ENCODE measurements at regions not wholly inside any gene's neighbourhood (a gene's known extent, or its start where the extent isn't known, plus 50 kb on each side); places are given as distances from the start of the nearest gene placed in this dataset.

DNA sequence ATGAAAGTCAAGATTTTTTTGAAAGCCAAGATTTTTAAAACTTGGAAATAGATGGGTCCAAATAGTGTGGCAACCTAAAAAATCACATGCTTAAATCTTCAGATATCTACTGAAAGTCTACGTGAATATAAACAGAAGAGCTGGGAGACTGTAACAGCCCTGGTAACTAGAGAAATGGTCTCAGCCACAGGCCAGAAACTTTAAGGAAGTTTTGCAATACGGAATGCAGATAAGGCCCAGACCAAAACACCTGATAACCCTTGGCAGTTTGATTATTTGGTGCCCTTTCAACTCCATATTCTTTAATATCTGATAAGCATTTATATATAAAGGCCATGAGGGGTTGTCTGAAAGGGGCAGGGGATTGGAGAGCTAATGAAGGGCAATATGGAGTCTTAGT, 537.3 kb upstream of the TGFBR2 start:
- no peak for DNase-seq (ENCODE audit: low spot score)

DNA sequence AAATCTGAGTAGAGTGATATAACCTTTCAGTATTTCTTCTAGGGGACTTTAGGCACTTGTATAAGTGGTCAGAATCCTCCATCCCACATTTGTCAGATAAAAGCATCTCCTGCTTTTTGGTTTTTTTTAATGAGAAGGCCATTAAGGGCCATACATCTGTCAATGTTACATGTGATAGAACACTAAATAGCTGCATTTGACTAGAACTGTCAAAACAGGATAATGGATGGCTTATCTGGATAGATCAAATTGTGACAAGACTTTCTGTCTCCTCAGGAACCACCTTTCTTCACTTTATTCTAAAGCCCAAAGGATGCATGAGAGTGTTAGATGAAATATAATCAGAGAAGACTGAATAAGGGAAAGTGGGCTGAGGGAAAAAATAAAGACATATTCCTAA, 533.4 kb upstream of the TGFBR2 start:
- no peak for DNase-seq (ENCODE audit: low spot score)

DNA sequence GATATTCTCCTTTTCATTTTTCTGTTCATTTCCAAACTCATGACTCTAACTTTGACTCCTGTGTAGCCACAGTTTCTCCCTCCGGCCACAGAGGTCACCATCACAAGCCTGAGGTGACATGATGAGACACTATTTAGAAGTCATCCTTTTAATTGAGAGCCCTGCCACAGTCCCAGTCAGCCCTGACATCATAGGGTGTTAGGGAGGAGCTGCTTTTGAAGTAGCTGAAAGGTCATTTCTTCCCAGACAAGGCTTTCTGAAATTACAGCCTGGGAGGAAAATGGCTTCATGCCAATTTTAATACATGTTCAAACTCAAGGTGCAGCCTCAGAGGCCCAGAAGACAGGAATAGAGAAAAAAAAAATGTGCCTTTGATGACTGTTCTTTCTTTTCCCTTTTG, 532.8 kb upstream of the TGFBR2 start:
- no peak for DNase-seq (ENCODE audit: low spot score)

DNA sequence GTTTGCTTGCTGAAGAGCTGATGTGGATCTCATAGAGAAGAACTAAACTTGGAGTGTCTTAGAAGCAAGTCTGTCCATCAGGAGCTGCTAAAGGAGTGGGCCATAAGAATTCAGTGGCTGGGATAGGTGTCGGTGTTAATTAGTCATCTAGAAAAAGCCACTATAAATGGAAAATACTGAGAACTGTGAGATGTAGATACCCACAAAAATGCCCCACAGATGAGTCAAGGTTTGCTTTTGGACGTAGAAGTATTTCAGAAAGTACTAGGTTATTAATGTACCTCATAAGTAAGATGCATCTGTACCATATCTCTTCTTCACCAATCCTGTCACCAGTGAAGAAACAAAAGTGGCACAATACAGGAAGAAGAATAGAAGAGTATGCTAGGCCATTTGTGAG, 530.9 kb upstream of the TGFBR2 start:
- no peak for DNase-seq (ENCODE audit: low spot score)

DNA sequence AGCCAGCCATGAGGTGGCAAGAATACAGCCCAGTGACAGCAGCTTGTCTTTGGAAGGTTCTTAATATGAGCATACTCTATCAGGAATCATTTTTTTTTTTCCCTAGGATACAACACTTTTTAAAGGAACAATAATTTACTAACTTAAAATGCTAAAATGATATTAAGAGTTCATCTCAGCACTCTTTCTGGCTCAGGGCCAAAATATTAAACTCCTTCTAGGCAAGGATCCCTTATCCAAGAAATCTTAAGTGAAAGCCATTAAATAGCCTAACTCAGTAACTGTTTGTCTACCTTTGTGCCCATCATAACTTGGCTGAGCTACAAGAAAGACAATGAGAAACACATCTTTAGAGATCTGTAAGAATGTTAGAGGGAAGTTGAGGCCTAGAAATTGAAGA, 529.5 kb upstream of the TGFBR2 start:
- no peak for DNase-seq (ENCODE audit: low spot score)

DNA sequence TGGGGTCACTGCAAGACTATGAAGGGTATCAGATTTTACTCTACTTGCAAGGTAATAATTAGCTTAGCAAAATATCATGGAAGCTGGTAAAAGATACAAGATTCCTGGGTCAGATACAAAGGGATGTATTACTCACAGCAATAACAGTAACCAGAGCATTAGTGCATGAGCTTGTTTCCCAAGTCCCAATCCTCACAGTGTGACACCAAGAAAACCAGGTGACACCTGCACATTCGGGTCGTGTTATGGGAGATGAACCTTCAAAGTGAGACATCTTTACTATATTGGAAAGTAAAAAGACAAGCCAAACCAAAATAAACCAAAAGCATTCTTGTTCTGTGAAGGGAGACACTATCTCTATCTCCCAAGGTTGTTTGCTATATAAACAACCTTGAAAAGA, 528.7 kb upstream of the TGFBR2 start:
- DNase-seq (ENCODE audit: low spot score), result no peak

DNA sequence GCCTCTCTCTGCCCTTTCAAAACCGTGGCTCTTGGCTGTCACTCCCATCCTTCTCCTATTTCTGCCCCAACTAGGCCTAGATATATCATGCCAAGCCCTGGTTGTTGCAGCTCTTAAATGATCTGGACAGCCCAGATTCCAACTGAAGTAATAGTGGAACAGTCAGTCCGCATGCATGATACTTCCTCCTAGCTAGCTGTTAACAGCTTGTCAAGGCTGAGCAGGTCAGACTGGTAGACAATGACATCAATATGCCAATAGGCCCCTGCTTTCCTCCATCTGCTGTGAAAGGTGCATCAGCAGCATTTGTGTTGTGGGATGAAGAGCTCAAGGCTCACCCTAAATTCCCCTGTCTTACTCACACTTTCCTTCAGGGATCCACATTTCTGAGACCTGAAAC, 527.7 kb upstream of the TGFBR2 start:
- DNase-seq (ENCODE audit: low spot score), result no peak

DNA sequence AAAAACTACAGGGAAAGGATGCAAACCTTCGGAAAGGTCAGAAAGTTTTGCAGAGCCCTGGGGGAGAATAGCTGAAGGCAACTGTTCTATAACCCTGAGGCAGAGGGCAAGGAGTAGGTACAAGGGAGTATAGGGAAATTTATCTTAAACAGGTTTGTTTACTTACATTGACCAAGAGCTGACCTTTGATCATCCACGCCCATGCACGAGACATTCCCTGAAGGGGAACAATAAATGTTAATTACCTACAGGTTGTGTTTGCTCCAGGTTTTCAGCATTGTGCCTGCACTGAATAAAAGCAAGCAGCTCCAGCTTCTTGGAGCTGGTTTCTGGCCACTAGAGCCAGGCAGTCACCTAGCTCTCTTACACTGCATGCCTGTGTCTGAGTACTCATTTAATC, 524.5 kb upstream of the TGFBR2 start:
- no peak for DNase-seq (ENCODE audit: low spot score)

DNA sequence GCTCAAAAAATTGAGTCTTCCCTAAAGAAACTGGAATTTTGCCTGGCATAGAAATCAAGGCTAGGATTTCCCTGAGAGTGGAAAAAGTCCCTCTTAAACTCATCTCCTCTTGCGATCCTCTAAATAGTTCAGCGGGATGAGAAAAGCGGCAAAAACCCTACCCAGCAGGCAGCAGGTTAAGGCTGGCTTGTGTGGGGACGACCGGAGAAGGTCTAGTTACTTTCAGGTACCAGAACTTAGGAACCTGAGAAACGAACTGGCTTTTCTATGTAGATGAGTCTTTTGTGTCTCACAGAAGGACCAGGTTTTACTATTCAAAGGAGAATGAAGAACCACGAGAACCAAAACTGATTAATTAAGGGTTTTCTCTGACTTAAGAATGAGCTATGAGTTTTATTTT, 523.7 kb upstream of the TGFBR2 start:
- DNase-seq (ENCODE audit: low spot score), result no peak

DNA sequence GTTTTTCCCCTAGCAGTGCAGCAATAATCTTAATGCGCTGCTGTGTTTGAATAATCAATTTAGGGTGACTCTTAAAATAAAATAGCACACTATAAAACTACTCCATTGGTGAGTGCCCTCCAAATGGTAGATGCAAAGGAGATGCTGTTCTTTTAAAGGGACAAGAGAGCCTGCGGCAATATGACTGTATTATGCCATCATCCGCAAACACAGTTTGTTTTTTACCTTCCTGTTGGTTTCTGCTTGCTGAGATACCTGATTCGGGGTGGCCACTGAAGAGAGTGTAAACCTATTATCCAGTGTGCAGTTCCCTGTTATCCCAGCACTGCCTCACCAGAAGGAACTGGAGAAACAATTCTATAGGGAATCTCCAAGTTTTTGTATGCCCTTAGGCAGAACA, 523.1 kb upstream of the TGFBR2 start:
- DNase-seq (ENCODE audit: low spot score), result no peak

DNA sequence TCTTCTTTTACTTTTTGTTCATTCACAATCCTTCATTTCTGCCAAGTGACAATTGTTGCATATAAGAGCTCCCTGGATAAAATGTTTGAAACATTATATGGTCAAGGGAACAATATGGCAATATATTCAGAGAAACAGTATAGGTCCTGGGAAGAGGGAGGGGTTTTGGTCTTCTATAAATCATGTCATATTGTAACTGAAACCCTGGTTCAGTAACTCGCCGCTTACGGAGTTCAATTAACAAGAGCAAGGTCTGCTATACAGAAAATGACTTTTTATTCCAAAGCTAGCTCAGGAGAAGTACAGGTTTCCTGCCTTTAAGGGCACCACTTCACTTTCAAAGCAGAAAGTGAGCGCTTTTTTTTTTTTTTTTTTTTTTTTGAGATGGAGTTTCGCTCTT, 522.1 kb upstream of the TGFBR2 start:
- DNase-seq (ENCODE audit: low spot score), result no peak

DNA sequence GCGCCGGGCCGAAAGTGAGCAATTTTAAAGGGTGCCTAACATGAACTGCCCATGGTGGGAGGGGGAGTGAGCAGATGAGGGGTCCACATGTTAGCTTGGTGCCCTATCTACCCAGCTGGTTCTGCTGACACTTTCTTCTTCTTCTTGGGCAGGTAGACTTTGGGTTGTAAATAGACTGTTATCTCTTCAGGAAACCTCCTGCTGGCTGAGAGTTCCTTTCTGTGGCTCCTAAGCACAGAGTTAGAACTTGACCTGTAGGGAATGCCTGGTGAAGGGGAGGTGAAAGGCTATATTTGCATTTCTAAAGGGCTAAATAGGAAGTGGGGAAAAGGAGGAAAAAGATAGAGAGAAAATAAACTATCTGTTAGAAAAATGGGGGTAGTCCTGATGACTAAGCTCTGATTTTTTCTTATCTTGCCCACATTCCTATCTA, 521.4 kb upstream of the TGFBR2 start:
- DNase-seq (ENCODE audit: low spot score), result no peak

DNA sequence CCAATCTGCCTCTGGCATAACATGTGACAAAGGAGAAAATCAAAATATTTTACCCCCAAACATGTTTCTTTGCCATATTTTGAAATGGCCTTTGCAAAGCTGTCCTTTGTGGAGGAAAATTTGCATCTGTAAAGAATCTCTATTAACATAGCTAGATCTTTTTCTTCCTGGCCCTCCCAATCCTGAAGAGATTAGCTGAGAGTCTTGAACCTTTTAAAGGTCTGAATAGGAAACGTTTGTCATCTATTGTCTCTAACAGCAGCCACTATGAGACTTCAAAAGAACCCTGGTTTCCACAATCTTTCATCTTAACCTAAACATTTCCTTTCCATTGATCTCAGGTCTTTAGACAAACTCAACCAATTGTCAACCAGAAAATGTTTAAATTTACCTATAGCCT, 520.9 kb upstream of the TGFBR2 start:
- no peak for DNase-seq (ENCODE audit: low spot score)

DNA sequence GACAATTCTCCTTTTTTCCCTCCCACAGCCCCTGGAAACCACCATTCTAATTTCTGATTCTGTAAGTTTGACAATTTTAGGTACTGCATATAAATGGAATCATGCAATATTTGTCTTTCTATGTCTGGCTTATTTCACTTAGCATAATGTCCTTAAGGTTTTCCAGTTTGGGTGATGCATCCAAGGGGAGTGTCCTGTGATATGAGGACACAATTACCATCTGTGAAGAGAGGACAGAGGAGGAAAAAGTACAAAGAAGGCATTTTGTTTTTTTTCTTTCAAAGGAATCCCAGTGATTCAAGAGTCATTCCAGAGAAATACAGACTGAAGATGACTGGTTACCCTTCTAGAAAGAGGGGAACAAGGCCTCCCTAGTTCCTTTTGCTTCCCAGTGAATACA, 514.7 kb upstream of the TGFBR2 start:
- DNase-seq (ENCODE audit: low spot score), result no peak

DNA sequence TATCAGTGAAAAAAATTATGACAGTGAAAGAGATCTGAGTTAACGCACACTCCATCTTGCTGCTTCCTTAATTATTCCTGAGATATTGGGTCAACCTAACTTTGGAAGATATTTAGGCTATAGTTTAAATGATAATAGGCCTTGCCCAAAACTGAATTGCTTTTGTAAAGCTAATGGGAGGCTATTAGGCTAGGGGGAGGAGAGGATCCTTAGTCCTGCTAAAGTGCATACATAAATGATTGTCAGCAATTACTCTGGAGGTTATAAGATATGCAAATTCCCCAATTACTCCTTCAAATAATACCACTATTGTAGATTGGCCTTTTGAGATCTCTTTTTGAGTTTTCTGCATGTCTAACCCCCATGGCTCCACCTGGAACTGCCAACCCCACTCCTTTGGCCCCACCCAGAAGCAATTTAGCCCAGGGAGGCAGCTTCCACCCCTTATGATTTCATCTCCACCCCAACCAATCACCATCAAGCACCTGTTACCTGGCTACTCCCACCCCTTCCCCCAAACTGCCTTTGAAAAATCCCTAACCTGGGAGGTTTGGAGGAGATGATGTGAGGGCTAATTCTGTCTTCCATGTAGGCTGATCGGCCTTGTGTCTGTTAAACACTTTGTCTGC, 509.3 kb upstream of the TGFBR2 start:
- no peak for DNase-seq (ENCODE audit: low spot score)

DNA sequence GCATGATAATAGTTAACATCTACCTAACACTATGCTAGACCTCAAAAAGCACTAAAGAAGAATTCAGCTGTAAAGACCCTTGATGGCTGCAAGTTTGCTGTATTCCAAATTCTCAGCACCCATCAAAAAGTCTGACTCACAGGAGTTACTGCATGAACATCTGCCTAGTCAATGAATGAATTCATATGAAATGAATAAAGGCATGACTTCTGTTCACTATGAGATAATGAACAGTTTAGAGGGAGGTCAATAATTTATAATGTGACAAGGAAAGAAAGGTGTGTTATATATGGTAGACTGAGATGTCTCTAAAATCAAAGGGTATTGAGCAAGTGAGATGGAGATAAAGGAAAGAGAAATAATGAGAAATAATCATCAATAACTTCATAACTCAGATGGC, 508.2 kb upstream of the TGFBR2 start:
- peak; percentile 24 for DNase-seq (ENCODE audit: low spot score)

DNA sequence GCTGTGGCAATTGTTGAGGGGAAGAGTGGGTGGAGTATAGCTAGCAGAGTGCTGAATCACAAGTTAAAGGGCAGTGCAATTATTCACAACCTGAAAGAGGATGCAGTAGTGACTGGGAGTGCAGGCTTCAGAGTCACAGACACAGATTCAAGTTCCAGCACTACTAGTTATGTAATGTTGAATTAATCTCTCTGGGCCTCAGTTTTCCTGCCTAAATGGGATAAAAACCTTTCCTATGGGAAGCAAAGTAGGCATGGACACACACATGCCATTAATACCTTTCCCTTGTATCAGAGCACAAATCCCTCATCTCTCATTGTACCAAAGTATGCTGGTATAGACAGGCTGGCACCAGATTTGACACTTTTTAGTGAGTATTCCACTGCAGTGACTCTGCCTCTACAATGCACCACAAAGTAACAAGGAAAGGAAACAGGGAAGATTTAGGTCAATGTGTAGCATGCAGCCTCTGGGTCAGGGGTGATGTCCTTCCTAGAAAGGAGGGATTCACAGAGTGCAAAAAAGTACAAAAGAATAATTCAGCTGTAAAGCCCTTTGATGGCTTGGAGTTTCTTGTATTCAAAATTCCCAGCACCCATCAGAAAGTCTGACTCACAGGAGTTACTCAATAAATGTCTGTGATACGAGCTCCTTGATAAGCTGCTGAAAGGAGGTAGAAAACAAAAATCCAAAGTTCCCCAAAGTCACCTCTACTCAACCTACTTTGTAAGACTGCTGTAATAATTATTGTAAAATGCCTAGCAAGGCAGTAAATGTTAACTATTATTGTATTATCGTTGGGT, 507.5 kb upstream of the TGFBR2 start:
- peak; percentile 52 for DNase-seq (ENCODE audit: low spot score)

DNA sequence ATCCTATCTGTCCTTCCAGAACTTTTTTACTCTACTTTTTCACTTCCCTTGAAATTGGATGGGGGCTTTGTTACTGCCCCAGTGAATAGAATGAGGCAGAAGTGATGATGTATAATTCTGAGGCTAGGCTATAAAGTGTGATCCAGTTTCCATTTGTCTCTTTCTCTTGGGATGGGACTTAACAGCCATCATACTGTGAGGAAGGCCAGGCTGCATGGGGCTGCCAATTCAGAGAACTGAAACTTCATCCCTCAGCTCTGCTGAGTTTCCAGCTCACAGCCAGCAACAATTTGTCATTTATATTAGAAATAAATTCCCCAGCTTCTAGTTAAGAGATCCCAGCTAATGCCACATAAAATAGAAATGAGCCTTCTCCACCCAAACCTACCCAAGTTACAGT, 504.0 kb upstream of the TGFBR2 start:
- DNase-seq (ENCODE audit: low spot score), result no peak

DNA sequence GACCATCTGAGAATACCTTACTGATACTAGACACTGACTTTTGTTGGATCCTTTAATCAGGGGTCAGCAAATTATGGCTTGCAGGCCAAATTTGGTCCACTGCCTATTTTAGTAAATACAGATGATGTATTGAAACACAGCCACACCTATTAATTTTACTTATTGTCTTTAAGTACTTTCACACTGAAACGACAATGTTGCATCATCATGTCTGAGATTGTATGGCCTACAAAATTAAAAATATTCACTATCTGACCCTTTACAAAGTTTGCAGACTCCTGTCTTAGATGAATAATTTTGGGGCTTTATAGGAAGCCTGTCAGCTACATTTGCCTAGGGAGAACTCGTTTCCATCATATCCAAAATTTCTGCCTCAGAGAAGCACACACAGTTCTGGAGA, 503.2 kb upstream of the TGFBR2 start:
- DNase-seq (ENCODE audit: low spot score), result no peak

DNA sequence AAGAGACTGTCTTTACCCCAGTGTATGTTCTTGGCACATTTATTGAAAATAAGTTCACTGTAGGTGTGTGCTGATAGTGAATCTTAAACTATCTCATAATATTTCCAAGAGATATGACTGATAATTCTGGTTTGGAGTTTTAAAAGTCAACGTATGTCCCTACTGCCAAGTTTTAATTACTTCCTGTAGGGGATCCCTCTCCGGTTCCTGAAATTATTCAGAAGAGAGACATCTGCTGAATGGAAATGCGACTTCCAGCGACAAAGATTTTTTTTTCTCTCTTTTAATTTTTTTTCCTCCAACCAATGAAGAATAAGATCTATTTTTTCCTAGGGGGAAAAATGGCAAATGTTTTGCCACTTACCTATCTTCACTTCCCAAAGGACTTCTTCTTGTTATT, 498.9 kb upstream of the TGFBR2 start:
- DNase-seq (ENCODE audit: low spot score), result no peak

DNA sequence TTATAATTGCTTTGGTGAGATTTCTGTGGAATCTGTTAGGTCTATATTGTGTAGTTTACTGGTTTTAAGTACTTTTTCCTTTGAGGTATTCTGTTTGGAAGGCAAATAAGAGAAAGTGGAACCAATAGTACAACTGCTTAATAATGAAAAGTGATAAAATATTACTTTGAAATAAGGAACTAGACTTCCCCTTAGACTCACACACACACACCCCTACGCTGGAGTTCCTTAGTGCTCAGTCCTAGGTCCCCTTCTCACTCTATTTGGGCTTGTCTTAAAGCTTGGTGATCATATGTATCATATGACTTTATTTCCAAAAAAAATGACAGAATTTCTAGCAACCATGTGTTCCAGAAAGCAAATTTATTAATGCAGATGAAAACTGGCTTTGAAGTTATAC, 494.0 kb upstream of the TGFBR2 start:
- no peak for DNase-seq (ENCODE audit: low spot score)

DNA sequence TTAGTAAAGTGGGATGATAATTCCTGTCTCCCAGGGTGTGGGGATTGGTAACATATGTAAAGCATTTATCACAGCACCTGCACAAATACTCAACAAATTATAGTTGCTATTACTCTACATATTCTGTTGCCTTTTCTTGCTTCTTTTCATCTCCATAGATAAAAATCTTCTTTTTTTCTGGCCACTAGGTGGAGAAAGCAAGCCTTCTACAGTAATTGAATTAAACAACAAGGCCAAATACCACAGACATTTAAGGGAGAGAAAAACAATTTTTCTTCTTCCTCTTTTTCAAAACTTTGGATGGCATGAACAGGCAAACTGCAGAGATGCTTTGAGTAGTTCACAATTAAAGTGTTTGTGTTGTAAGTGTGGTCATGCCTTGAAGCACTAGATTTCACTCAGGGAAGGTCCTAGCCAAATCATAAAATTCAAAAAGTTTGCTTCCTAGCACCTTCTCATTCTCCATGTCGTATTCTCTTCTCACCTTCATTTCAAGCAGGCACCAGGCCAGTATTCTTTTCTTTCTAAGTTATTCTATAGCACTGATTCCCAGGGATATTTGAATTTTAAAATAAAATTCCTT, 493.4 kb upstream of the TGFBR2 start:
- DNase-seq (ENCODE audit: low spot score), result peak; percentile 48

DNA sequence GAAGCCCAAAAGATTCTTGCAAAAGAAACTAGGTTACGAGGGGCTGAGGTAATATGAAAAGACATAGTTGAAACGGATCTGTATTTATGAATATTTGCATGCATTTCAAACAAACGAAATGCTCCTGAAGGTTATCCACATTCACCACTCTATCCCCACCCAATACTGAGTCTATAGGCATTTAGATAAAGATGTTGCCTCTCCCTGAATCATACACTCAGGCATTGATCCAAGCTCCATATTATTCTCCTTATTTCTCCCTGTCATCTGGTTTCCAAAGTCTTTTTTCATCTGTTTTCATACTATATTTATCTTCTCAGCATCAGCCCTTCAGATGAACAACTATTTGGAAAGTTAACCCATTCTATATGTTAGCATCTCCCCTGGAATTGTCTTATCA, 492.5 kb upstream of the TGFBR2 start:
- DNase-seq (ENCODE audit: low spot score), result no peak

DNA sequence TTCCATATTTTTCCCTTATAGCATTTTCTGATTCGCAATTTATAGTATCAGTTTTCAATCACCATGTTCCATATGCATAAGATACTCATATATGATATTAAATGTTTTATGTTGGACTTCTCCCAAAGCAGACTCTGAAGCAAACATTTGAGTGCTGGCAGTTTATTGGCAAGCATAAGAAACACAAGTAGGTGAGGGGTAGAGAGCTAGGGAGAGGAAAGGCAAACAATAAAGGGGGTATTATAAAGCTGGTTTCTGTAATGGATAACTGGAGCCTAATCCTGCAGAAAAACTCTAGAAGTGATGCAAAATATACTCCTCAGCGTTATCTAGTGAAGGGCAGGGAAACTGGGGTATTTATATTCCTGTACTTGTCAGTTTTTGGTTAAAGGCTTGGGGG, 491.5 kb upstream of the TGFBR2 start:
- DNase-seq (ENCODE audit: low spot score), result no peak

All from GM03348 (cell line).